Kidney (tissue), 13 donors: ENCODE measurements at regions not wholly inside any gene's neighbourhood (a gene's known extent, or its start where the extent isn't known, plus 50 kb on each side); places are given as distances from the start of the nearest gene placed in this dataset.

ENCODE experiments used
- DNase-seq, 5 donors: peaks; one replicate each; pipeline ENCODE4 v3.0.0-alpha.2; 2013 to 2020
- FAIRE-seq: peaks from 2 replicates; lab custom pipeline; 2012; peaks lifted over from hg19 to GRCh38; lab: Jason Lieb, UNC
- H3K27ac ChIP-seq, 2 donors: one replicate each; pipeline ENCODE4 v1.7.0; 2013; ENCODE audit warnings: low read depth in 2 of 2, low read length in 2 of 2, inconsistent platforms in 1 of 2
- H3K27me3 ChIP-seq: one replicate; pipeline ENCODE4 v1.7.1; 2013; ENCODE audit warnings: low read length, inconsistent platforms; ENCODE audit not compliant: control insufficient read depth, insufficient read depth
- H3K36me3 ChIP-seq, 3 donors: one replicate each; pipeline versions ENCODE4 v1.7.0 to v1.7.1; 2013; ENCODE audit warnings: low read length in 3 of 3, control low read depth in 1 of 3, inconsistent platforms in 1 of 3; ENCODE audit not compliant: insufficient read depth in 3 of 3, control insufficient read depth in 2 of 3
- H3K4me1 ChIP-seq, 3 donors: one replicate each; pipeline versions ENCODE4 v1.7.0 to v1.7.1; 2013; ENCODE audit warnings: low read length in 3 of 3, inconsistent platforms in 1 of 3, low read depth in 1 of 3; ENCODE audit not compliant: control insufficient read depth in 2 of 3, insufficient read depth in 2 of 3
- H3K4me3 ChIP-seq, 3 donors: one replicate each; pipeline versions ENCODE4 v1.7.0 to v1.8.1; 2013; ENCODE audit warnings: low read length in 3 of 3, control low read depth in 1 of 3, inconsistent platforms in 1 of 3
- H3K9ac ChIP-seq, 3 donors: one replicate each; pipeline versions ENCODE4 v1.7.0 to v1.7.1; 2013; ENCODE audit warnings: low read length in 3 of 3, control low read depth in 1 of 3, inconsistent platforms in 1 of 3
- H3K9me3 ChIP-seq, 3 donors: one replicate each; pipeline versions ENCODE4 v1.7.0 to v1.7.1; 2013; ENCODE audit warnings: low read length in 3 of 3, control low read depth in 1 of 3, inconsistent platforms in 1 of 3; ENCODE audit not compliant: control insufficient read depth in 2 of 3, insufficient read depth in 1 of 3
- CTCF ChIP-seq: IDR thresholded peaks from 3 replicates; pipeline ENCODE4 v1.5.1; 2012; ENCODE audit warnings: mild to moderate bottlenecking, moderate library complexity, borderline replicate concordance; ENCODE audit not compliant: insufficient read depth; ENCODE audit errors: extremely low read depth
- intact Hi-C: fragments of 100-400 bp; cut with DNase I; formaldehyde crosslinking; loops from one replicate; pipeline ENCODE4 v1.11.1; 2022
- donor health status: control.
- donor health status: control.
- donor health status: control.
- donor health status: control.
- donor health status: control.
- donor health status: DM: yes; HTN: yes; CAD: no.
- donor health status: Normal renal cell carcinoma (clear cell type).

- no peak for TF ChIP-seq CTCF
- H3K4me1 ChIP-seq: no peaks in the 10 kb centered on the region
- H3K36me3 ChIP-seq: no peaks in the 10 kb centered on the region
- H3K27ac ChIP-seq: no peak overlapping the region
- no peak overlapping the region for H3K9ac ChIP-seq
- no peaks in the 10 kb centered on the region for H3K9me3 ChIP-seq
- DNase-seq (no peak), FAIRE-seq (no peak)
- H3K4me3 ChIP-seq: no peak overlapping the region
- intact Hi-C loops: no loop called here
- no peaks in the 10 kb centered on the region for H3K27me3 ChIP-seq
Measured at GRCh38 chr13:105952973-105953290, 582.5 kb downstream of the EFNB2 start.

DNA sequence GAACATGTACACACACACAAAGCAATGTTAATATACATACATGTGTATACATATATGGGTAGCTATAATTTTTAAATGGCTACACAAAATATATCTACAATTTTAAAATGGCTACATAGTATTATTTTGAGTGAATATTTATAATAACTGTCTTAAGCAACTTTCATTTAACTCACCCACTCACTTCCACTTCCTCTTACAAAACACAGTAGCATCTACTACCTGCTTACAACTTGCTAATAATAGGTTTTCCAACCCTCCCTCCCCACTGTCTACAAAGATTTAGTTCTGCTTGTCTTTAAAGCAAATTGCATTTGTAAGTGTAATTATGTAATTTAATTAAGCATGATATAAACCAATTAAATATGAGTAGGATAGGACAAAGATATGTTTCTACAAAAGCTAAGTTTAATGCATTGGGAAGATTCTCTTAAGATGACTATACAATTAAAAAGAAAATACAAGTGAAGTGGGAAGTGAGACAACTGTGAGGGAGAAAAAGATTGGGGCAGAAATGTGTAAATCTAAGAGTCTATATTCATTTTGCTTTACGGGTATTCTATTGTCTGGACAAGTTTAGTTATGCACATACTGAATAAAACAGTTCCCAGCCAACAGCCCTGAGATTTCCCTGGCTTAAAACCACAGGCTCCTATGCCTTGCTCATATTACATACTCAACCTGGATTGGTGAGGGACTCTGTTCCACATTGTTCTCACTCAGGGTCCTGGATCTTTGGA is 583.1 kb downstream of the EFNB2 start:
- H3K9me3 ChIP-seq: no peaks in the 10 kb centered on the region
- H3K36me3 ChIP-seq: no peaks in the 10 kb centered on the region
- H3K9ac ChIP-seq: no peak overlapping the region
- no peaks in the 10 kb centered on the region for H3K4me1 ChIP-seq
- no peak for FAIRE-seq
- H3K27me3 ChIP-seq: no peaks in the 10 kb centered on the region
- intact Hi-C loops: no loop called here
- H3K27ac ChIP-seq: no peak overlapping the region
- TF ChIP-seq CTCF: no peak
- H3K4me3 ChIP-seq: no peak overlapping the region
- no peak for DNase-seq

DNA sequence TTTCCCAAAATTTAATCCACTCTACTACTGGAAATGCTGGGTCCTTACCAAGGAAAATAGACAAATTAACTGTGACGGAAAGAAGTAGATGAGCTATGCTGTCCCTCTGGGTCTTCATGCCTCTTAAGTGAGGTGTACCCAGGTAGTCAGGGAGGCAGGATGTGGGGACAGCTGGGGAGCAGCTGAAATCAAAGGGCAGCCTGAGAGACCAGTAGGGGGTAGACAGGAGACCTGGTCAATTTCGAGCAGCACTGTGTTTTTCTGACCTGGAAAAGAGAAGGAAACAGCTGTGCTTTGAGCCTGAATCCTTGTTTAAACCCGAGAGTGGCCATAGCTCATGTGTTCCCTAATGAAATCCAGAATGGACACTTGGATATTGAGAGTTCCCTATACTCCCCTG is 587.3 kb downstream of the EFNB2 start:
- intact Hi-C loops: no loop called here
- H3K9ac ChIP-seq: no peak overlapping the region
- no peak overlapping the region for H3K27ac ChIP-seq
- FAIRE-seq (no peak), DNase-seq (no peak)
- H3K36me3 ChIP-seq: no peaks in the 10 kb centered on the region
- H3K4me1 ChIP-seq: no peaks in the 10 kb centered on the region
- no peaks in the 10 kb centered on the region for H3K9me3 ChIP-seq
- no peak overlapping the region for H3K4me3 ChIP-seq
- H3K27me3 ChIP-seq: no peaks in the 10 kb centered on the region
- no peak for TF ChIP-seq CTCF

GRCh38 chr13:105940882-105941281 is 594.6 kb downstream of the EFNB2 start:
- no peaks in the 10 kb centered on the region for H3K4me1 ChIP-seq
- H3K9me3 ChIP-seq: no peaks in the 10 kb centered on the region
- intact Hi-C loops: no loop called here
- DNase-seq: no peak
- no peak overlapping the region for H3K4me3 ChIP-seq
- no peaks in the 10 kb centered on the region for H3K27me3 ChIP-seq
- no peak overlapping the region for H3K27ac ChIP-seq
- no peak for TF ChIP-seq CTCF
- no peaks in the 10 kb centered on the region for H3K36me3 ChIP-seq
- FAIRE-seq: no peak
- no peak overlapping the region for H3K9ac ChIP-seq
